ENCODE measurements at regions not wholly inside any gene's neighbourhood (a gene's known extent, or its start where the extent isn't known, plus 50 kb on each side); places are given as distances from the start of the nearest gene placed in this dataset.
"Not testable (repeated sequence)": the region's sequence is repeated elsewhere in the genome, so short reads cannot be mapped to it uniquely, and the experiment has no call there.

DNA sequence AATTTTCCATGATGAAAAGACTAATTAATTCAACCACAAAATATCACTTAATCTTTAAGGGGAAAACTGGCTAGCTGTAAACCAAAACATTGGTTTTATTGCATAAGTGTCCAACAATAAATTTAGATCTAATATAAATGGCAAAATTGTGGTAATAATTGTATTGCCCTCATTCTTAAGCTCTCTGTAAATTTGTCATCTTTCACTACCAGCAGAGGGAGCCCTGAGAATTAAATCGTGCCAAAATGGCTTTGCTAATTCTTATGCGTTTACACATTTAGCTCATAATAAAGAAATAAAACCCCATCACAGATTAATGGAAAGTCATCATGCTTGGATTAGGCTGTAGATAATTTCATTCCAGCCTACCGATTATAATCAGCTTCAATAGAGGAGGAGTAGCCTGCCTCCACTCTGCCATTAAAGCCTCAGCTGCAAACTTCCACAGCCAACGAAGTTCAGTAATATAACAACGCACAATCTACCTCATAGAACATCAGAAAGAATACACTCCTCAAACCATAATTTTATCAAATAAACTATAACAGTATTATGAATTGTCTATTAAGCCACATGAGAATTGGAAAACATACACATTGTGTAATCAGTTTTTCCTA, 70.0 kb upstream of the ATP5MC3 start:
- peaks cover 0 to 6% (median 0%) of the 10 kb centered on the region in 7 donors for H3K4me1 Mint-ChIP-seq
- Histone ChIP-seq H3K36me3 (ENCODE audit: control insufficient read depth in 2 of 3, insufficient read depth in 3 of 3, low read length in 3 of 3) (no peaks in the 10 kb centered on the region), H3K27me3 (ENCODE audit: control insufficient read depth in 2 of 2, insufficient read depth in 2 of 2, low read length in 2 of 2) (no peaks in the 10 kb centered on the region), H3K27ac (ENCODE audit: low read depth, low read length) (no peak overlapping the region), H3K4me3 (ENCODE audit: low read length) (no peak overlapping the region), H3K4me1 (ENCODE audit: control insufficient read depth in 2 of 2, insufficient read depth in 2 of 2, low read length in 2 of 2) (no peaks in the 10 kb centered on the region), H3K9me3 (ENCODE audit: control insufficient read depth in 2 of 3, low read length in 3 of 3) (no peaks in the 10 kb centered on the region)
- no peaks in the 10 kb centered on the region for H3K36me3 Mint-ChIP-seq
- CTCF ChIA-PET = interaction anchor here (0.7 to 1.7 kb wide), 6 partner anchors 11 to 846 kb away, joined by 3 to 9 read pairs (median 5); no protein-coding TSS in a partner anchor
- POLR2A ChIA-PET = no interaction called here
- H3K9me3 Mint-ChIP-seq = peaks cover 0 to 5% (median 0%) of the 10 kb centered on the region in 11 donors
- DNase-seq (peak in 5 of 9 donors; percentile 8 to 19 (median 10)), ATAC-seq (no peak)
- no peak overlapping the region for H3K27ac Mint-ChIP-seq
- no peak overlapping the region for H3K4me3 Mint-ChIP-seq
- intact Hi-C loops (cut with micrococcal nuclease) = loop anchor here in 1 of 2 donors (1.0 kb wide), 1 partner anchor 140 kb away; no protein-coding TSS in a partner anchor
- peaks cover 32 to 48% (median 42%) of the 10 kb centered on the region in 5 donors for H3K27me3 Mint-ChIP-seq

DNA sequence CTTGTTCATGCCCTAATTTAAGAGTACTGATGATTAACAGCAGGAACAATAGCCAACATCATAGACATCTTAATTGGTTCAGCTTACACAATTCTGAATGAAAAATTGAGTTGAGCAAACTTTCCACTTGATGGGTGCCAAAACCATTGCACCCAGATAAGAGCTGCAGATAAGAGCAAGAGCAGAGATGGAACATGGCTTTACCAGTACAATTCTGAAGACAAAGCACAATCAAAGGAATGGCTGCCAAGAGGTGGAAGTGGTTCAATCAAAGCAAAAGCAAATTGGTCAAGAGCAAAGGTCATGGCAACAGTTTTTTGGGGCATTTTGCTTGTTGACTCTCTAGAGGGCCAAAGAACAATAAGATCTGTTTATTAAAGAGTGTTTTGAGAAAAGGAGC, 65.6 kb upstream of the ATP5MC3 start:
- Mint-ChIP-seq H3K4me3 (no peak overlapping the region), H3K27me3 (peaks cover 19 to 31% (median 21%) of the 10 kb centered on the region in 5 donors), H3K36me3 (no peaks in the 10 kb centered on the region), H3K4me1 (peaks cover 0 to 6% (median 0%) of the 10 kb centered on the region in 7 donors), H3K9me3 (no peaks in the 10 kb centered on the region), H3K27ac (no peak overlapping the region)
- H3K27me3 ChIP-seq (ENCODE audit: control insufficient read depth in 2 of 2, insufficient read depth in 2 of 2, low read length in 2 of 2) = no peaks in the 10 kb centered on the region
- DNase-seq (no peak), ATAC-seq (no peak)
- H3K4me1 ChIP-seq (ENCODE audit: control insufficient read depth in 2 of 2, insufficient read depth in 2 of 2, low read length in 2 of 2) = no peaks in the 10 kb centered on the region
- no peaks in the 10 kb centered on the region for H3K9me3 ChIP-seq (ENCODE audit: control insufficient read depth in 2 of 3, low read length in 3 of 3)
- no peak overlapping the region for H3K27ac ChIP-seq (ENCODE audit: low read depth, low read length)
- ChIA-PET POLR2A (no interaction called here), CTCF (interaction anchor here (0.6 to 0.7 kb wide), 2 partner anchors 35 to 157 kb away, joined by 3 read pairs; no protein-coding TSS in a partner anchor)
- intact Hi-C loops (cut with micrococcal nuclease) = no loop called here
- H3K36me3 ChIP-seq (ENCODE audit: control insufficient read depth in 2 of 3, insufficient read depth in 3 of 3, low read length in 3 of 3) = no peaks in the 10 kb centered on the region
- H3K4me3 ChIP-seq (ENCODE audit: low read length) = no peak overlapping the region

DNA sequence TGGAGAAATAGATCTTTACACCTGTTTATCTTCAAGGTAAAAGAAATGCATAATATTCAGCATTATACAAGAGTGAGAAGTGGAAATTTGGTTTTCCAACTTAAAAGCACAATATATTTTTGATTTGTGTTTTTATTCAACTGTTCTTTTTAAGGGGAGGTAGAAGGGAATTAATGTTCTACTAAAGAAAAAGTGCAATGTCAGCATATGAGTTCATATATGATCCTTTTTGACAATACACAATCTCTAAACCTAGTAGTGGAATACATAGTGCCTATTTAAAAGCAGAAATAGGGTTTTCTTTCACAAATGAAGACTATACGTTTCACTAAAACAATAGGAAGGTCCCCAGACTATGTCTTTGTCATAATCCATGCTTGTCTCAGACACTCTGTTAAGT, 63.2 kb upstream of the ATP5MC3 start:
- H3K27me3 Mint-ChIP-seq = peaks cover 18 to 42% (median 21%) of the 10 kb centered on the region in 5 donors
- DNase-seq (no peak), ATAC-seq (no peak)
- H3K4me1 Mint-ChIP-seq = peaks cover 0 to 5% (median 0%) of the 10 kb centered on the region in 7 donors
- H3K9me3 Mint-ChIP-seq = peaks cover 0 to 17% (median 4%) of the 10 kb centered on the region in 11 donors
- H3K4me3 ChIP-seq (ENCODE audit: low read length) = no peak overlapping the region
- H3K4me1 ChIP-seq (ENCODE audit: control insufficient read depth in 2 of 2, insufficient read depth in 2 of 2, low read length in 2 of 2) = no peaks in the 10 kb centered on the region
- no peak overlapping the region for H3K27ac Mint-ChIP-seq
- ChIA-PET CTCF (no interaction called here), POLR2A (no interaction called here)
- no peaks in the 10 kb centered on the region for H3K27me3 ChIP-seq (ENCODE audit: control insufficient read depth in 2 of 2, insufficient read depth in 2 of 2, low read length in 2 of 2)
- no peak overlapping the region for H3K27ac ChIP-seq (ENCODE audit: low read depth, low read length)
- H3K9me3 ChIP-seq (ENCODE audit: control insufficient read depth in 2 of 3, low read length in 3 of 3) = no peaks in the 10 kb centered on the region
- no peak overlapping the region for H3K4me3 Mint-ChIP-seq
- H3K36me3 Mint-ChIP-seq = peaks cover 0 to 4% (median 0%) of the 10 kb centered on the region in 5 donors
- intact Hi-C loops (cut with micrococcal nuclease) = no loop called here
- no peaks in the 10 kb centered on the region for H3K36me3 ChIP-seq (ENCODE audit: control insufficient read depth in 2 of 3, insufficient read depth in 3 of 3, low read length in 3 of 3)

DNA sequence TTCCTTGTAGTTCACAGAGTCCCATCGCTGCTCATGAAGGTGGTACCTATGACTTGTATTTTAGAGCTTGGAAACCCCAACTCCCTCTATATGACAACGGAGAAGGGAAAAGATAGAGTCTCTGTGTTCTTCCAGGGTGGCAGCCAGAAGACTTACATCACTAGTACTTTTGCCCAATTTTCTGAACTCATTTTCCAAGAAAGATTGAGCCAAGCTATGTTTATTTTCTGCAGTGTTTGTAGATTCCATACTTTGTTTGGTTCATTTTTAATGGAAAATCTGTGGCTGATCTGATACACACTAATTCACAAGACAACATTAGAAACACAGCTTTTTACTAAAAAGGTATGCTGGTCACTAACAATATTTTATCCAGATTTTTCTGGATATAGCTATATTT, 60.2 kb upstream of the ATP5MC3 start:
- ChIA-PET CTCF (no interaction called here), POLR2A (no interaction called here)
- H3K9me3 Mint-ChIP-seq = peaks cover 2 to 39% (median 9%) of the 10 kb centered on the region in 11 donors
- H3K4me1 Mint-ChIP-seq = no peaks in the 10 kb centered on the region
- ATAC-seq (no peak), DNase-seq (no peak)
- intact Hi-C loops (cut with micrococcal nuclease) = no loop called here
- Histone ChIP-seq H3K4me1 (ENCODE audit: control insufficient read depth in 2 of 2, insufficient read depth in 2 of 2, low read length in 2 of 2) (no peaks in the 10 kb centered on the region), H3K9me3 (ENCODE audit: control insufficient read depth in 2 of 3, low read length in 3 of 3) (no peaks in the 10 kb centered on the region), H3K27ac (ENCODE audit: low read depth, low read length) (no peak overlapping the region), H3K36me3 (ENCODE audit: control insufficient read depth in 2 of 3, insufficient read depth in 3 of 3, low read length in 3 of 3) (no peaks in the 10 kb centered on the region), H3K27me3 (ENCODE audit: control insufficient read depth in 2 of 2, insufficient read depth in 2 of 2, low read length in 2 of 2) (no peaks in the 10 kb centered on the region), H3K4me3 (ENCODE audit: low read length) (no peak overlapping the region)
- peaks cover 13 to 24% (median 23%) of the 10 kb centered on the region in 5 donors for H3K27me3 Mint-ChIP-seq
- no peak overlapping the region for H3K27ac Mint-ChIP-seq
- no peak overlapping the region for H3K4me3 Mint-ChIP-seq
- H3K36me3 Mint-ChIP-seq = peaks cover 0 to 14% (median 0%) of the 10 kb centered on the region in 5 donors

DNA sequence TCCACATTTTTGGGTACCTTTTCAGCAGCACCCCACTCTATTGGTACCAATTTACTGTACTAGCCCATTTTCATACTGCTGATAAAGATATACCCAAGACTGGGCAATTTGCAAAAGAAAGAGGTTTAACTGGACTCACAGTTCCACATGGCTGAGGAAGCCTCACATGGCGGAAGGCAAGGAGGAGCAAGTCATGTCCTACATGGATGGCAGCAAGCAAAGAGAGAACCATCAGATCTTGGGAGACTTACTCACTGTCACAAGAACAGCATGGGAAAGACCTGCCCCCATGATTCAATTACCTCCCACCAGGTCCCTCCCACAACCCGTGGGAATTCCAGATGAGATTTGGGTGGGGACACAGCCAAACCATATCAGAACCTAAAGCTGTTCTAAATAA, 58.5 kb upstream of the ATP5MC3 start:
- intact Hi-C loops (cut with micrococcal nuclease); POLR2A ChIA-PET; CTCF ChIA-PET; H3K9me3 ChIP-seq (ENCODE audit: control insufficient read depth in 2 of 3, low read length in 3 of 3); ATAC-seq; H3K4me3 ChIP-seq (ENCODE audit: low read length); H3K4me1 ChIP-seq (ENCODE audit: control insufficient read depth in 2 of 2, insufficient read depth in 2 of 2, low read length in 2 of 2); H3K27ac ChIP-seq (ENCODE audit: low read depth, low read length); H3K4me3 Mint-ChIP-seq; H3K27me3 ChIP-seq (ENCODE audit: control insufficient read depth in 2 of 2, insufficient read depth in 2 of 2, low read length in 2 of 2); H3K27ac Mint-ChIP-seq; DNase-seq; H3K4me1 Mint-ChIP-seq; H3K36me3 ChIP-seq (ENCODE audit: control insufficient read depth in 2 of 3, insufficient read depth in 3 of 3, low read length in 3 of 3): not testable (repeated sequence)
- Mint-ChIP-seq H3K9me3 (peaks cover 2 to 39% (median 10%) of the 10 kb centered on the region in 11 donors), H3K36me3 (peaks cover 0 to 14% (median 0%) of the 10 kb centered on the region in 5 donors), H3K27me3 (peaks cover 13 to 24% (median 23%) of the 10 kb centered on the region in 5 donors)

DNA sequence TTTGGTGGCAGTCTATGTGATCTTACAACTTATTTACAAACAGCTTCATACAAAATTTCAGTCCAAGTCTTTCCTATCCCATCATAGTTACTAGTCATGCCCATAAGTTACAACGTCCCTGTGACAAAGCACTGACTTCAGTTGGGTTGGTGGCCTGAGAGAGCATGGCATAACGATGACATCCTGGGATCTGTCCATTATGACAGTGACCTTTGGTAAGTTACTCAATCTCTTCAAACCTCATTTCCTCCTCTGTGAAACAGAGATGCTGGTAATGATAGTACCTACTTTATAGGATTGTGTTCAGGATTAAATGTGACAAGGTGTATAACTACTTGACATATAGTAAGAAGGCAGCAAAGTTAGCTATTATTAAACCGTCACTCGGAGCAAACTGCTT, 55.4 kb upstream of the ATP5MC3 start:
- Histone ChIP-seq H3K4me3 (ENCODE audit: low read length) (no peak overlapping the region), H3K27me3 (ENCODE audit: control insufficient read depth in 2 of 2, insufficient read depth in 2 of 2, low read length in 2 of 2) (no peaks in the 10 kb centered on the region), H3K9me3 (ENCODE audit: control insufficient read depth in 2 of 3, low read length in 3 of 3) (no peaks in the 10 kb centered on the region), H3K36me3 (ENCODE audit: control insufficient read depth in 2 of 3, insufficient read depth in 3 of 3, low read length in 3 of 3) (no peaks in the 10 kb centered on the region), H3K27ac (ENCODE audit: low read depth, low read length) (no peak overlapping the region), H3K4me1 (ENCODE audit: control insufficient read depth in 2 of 2, insufficient read depth in 2 of 2, low read length in 2 of 2) (no peaks in the 10 kb centered on the region)
- Mint-ChIP-seq H3K4me1 (peaks cover 0 to 6% (median 0%) of the 10 kb centered on the region in 7 donors), H3K9me3 (peaks cover 2 to 39% (median 10%) of the 10 kb centered on the region in 11 donors), H3K27ac (no peak overlapping the region), H3K4me3 (no peak overlapping the region), H3K36me3 (peaks cover 0 to 14% (median 0%) of the 10 kb centered on the region in 5 donors), H3K27me3 (peaks cover 13 to 26% (median 19%) of the 10 kb centered on the region in 5 donors)
- no peak for ATAC-seq
- intact Hi-C loops (cut with micrococcal nuclease) = no loop called here
- ChIA-PET CTCF (no interaction called here), POLR2A (no interaction called here)
- no peak for DNase-seq

DNA sequence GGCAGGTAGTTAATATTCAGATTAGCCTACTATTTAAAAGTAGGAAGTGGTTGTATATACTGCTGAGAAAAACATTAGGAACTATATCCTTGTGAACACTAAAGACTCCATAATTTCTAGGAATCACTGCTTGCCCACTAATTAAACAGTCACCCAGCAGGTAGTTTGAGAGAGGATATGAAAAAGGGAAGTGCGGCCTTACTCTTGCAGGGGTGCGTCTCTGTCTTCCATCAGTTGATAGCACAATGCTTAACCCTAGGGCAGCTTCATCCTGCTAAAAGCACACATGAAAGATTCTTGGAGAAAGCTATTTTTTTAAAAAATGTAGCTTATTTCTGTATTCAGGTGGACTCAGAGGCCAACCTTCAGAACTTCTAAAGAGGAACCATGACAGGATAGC, 53.1 kb upstream of the ATP5MC3 start:
- H3K27me3 Mint-ChIP-seq = peaks cover 0 to 15% (median 7%) of the 10 kb centered on the region in 5 donors
- Histone ChIP-seq H3K27ac (ENCODE audit: low read depth, low read length) (no peak overlapping the region), H3K4me3 (ENCODE audit: low read length) (no peak overlapping the region), H3K27me3 (ENCODE audit: control insufficient read depth in 2 of 2, insufficient read depth in 2 of 2, low read length in 2 of 2) (no peaks in the 10 kb centered on the region), H3K4me1 (ENCODE audit: control insufficient read depth in 2 of 2, insufficient read depth in 2 of 2, low read length in 2 of 2) (no peaks in the 10 kb centered on the region), H3K9me3 (ENCODE audit: control insufficient read depth in 2 of 3, low read length in 3 of 3) (no peaks in the 10 kb centered on the region), H3K36me3 (ENCODE audit: control insufficient read depth in 2 of 3, insufficient read depth in 3 of 3, low read length in 3 of 3) (no peaks in the 10 kb centered on the region)
- peaks cover 0 to 9% (median 0%) of the 10 kb centered on the region in 5 donors for H3K36me3 Mint-ChIP-seq
- H3K9me3 Mint-ChIP-seq = peaks cover 0 to 21% (median 7%) of the 10 kb centered on the region in 11 donors
- no peak for ATAC-seq
- ChIA-PET CTCF (no interaction called here), POLR2A (no interaction called here)
- H3K27ac Mint-ChIP-seq = no peak overlapping the region
- intact Hi-C loops (cut with micrococcal nuclease) = no loop called here
- no peak overlapping the region for H3K4me3 Mint-ChIP-seq
- DNase-seq = no peak
- H3K4me1 Mint-ChIP-seq = peaks cover 0 to 6% (median 0%) of the 10 kb centered on the region in 7 donors

Data from naive thymus-derived CD4-positive, alpha-beta T cell (primary cell).